GM21367 (cell line): ENCODE measurements at regions not wholly inside any gene's neighbourhood (a gene's known extent, or its start where the extent isn't known, plus 50 kb on each side); places are given as distances from the start of the nearest gene placed in this dataset.

ENCODE experiments used
- ATAC-seq: cut with Tn5 transposase; IDR thresholded peaks from one replicate; pipeline ENCODE4 v1.9.1; 2021; ENCODE audit not compliant: unreplicated experiment

- no peak for ATAC-seq
Observed at GRCh38 chr4:178255172-178255571, 812.9 kb upstream of the AGA start.

- no peak for ATAC-seq
Observed at GRCh38 chr4:178258603-178259002, 816.4 kb upstream of the AGA start.

- no peak for ATAC-seq
Observed at GRCh38 chr4:178259566-178259965, 817.3 kb upstream of the AGA start.

- no peak for ATAC-seq
Observed at GRCh38 chr4:178264001-178264400, 821.8 kb upstream of the AGA start.

- ATAC-seq: no peak
Observed at GRCh38 chr4:178271386-178271785, 829.1 kb upstream of the AGA start.

- ATAC-seq: no peak
Observed at GRCh38 chr4:178273168-178273567, 830.9 kb upstream of the AGA start.

GRCh38 chr4:178275671-178276360 lies 833.6 kb upstream of the AGA start:
- no peak for ATAC-seq

GRCh38 chr4:178280362-178280761 lies 838.1 kb upstream of the AGA start:
- no peak for ATAC-seq

GRCh38 chr4:178288462-178288861 lies 846.2 kb upstream of the AGA start:
- ATAC-seq: no peak

- ATAC-seq: no peak
Observed at GRCh38 chr4:178293601-178294000, 851.4 kb upstream of the AGA start.

- no peak for ATAC-seq
Observed at GRCh38 chr4:178296669-178297068, 854.4 kb upstream of the AGA start.

- no peak for ATAC-seq
Observed at GRCh38 chr4:178306565-178306964, 864.3 kb upstream of the AGA start.

- no peak for ATAC-seq
Observed at GRCh38 chr4:178309890-178310289, 867.7 kb upstream of the AGA start.

- ATAC-seq: no peak
Observed at GRCh38 chr4:178311997-178312396, 869.8 kb upstream of the AGA start.

GRCh38 chr4:178314287-178314686 lies 872.0 kb upstream of the AGA start:
- no peak for ATAC-seq

GRCh38 chr4:178316211-178316610 lies 874.0 kb upstream of the AGA start:
- no peak for ATAC-seq

GRCh38 chr4:178320003-178320402 lies 877.8 kb upstream of the AGA start:
- ATAC-seq: no peak

- ATAC-seq: no peak
Observed at GRCh38 chr4:178322524-178323183, 880.4 kb upstream of the AGA start.

- ATAC-seq: no peak
Observed at GRCh38 chr4:178329226-178329872, 887.1 kb upstream of the AGA start.

- no peak for ATAC-seq
Observed at GRCh38 chr4:178333355-178333754, 891.1 kb upstream of the AGA start.

GRCh38 chr4:178339769-178340168 lies 897.5 kb upstream of the AGA start:
- ATAC-seq: no peak

- ATAC-seq: no peak
Observed at GRCh38 chr4:178340468-178340867, 898.2 kb upstream of the AGA start.
